Left forelimb (tissue), 1 donor: ENCODE measurements at regions not wholly inside any gene's neighbourhood (a gene's known extent, or its start where the extent isn't known, plus 50 kb on each side); places are given as distances from the start of the nearest gene placed in this dataset.
"Not testable (repeated sequence)": the region's sequence is repeated elsewhere in the genome, so short reads cannot be mapped to it uniquely, and the experiment has no call there.

Source experiments
- DNase-seq: peaks from one replicate; pipeline ENCODE4 v3.0.0-alpha.2; 2018; ENCODE audit warnings: low spot score

DNA sequence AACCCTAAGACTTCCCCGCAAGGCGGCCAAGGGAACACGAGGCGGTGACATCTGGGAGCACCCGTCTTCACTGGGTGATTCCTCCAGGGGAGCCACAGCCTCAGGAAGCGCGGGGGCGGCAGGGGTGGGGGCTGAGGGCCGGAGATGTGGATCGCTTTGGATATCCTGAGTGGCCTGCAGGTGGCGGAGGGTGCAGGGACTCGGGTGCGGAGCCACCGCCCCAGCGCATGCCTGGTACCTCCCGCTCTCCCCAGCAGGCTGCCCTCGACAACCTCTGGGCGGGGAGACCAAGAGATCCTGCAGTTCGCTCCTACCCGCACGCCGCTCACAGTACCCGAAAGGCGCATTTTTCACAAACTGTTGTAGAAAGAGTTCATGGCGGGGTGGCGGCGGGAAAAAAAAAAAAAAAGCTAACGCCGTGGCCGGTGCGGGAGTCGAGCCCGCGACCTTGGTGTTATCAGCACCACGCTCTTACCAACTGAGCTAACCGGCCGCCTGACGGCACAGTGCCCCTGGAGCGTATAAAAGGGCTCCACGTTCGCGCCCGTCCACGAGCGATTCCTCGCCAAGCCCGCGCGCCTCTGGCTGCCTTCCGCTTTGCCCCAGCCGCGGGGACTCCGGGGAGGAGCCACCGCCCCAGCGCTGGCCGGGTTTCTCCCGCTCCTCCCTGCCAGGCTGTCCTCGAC, 124.7 kb upstream of the PRKX start:
- DNase-seq = not testable (repeated sequence)

DNA sequence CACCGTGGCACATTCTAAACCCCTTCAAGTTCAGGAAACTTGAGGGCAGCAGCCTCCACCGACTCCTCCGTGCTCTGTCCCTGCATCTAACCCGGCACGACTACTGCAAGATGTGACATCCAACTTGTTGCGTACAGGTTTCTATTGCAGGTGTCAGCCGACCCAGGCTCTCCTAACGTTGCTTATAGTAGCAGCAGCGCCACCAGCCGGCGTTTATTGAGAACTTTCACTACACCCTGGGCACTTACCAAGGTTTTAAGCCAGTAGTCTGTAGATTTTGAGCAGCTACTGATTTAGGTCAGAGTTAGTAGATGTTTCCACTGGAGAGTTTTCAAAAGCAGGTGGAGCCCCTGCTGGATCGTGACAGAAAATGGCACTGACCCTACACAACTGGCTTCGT, 123.8 kb upstream of the PRKX start:
- DNase-seq = not testable (repeated sequence)

DNA sequence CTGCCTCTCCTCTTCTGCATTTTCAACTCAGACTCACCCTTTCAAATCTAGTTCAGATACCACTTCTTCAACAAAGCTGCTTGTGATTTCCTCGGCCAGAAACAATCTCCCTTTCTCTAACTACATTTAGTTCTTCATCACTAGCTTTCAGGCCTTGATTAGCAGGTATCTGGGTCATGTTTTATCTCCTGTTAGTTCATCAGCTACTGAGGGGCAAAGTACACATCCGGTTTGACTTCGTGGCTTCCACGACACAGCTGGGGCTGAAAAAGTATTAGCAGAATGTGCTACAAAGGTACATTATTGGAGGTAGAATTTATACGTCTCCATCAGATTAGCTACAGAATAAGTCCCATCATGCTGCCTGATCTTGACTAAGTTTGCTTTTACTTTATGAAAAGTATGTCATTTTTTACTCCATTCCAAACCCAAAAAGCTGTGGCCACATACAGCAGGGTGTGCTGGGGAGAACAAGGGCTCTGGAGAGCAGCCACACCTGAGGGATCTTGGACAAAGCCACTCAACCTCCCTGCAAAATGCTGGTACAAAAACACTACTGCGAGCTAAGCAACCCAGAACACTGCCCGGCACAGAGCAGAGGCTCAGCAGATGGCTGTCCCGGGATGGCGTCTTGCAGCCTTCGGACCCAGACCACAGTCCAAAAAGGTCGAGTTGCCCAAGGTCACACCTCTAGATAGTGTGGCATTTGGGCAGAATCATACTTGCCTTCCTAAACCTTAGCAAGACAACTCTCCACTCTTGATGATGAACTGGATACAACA, 120.5 kb upstream of the PRKX start:
- DNase-seq = not testable (repeated sequence)

DNA sequence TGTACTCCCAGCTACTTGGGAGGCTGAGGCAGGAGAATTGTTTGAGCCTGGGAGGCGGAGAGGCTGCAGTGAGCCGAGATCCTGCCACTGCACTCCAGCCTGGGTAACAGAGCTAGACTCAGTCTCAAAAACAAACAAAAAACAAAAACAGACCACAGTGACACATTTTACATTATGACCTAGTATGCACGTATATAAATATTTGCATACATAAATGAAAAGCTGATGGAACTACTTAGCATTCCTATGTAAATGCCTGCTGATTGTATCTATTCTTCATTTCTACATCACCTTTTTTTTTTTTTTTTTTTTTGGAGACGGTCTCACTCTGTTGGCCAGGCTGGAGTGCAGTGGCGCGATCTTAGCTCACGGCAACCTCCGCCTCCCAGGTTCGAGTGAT, 116.6 kb upstream of the PRKX start:
- not testable (repeated sequence) for DNase-seq

DNA sequence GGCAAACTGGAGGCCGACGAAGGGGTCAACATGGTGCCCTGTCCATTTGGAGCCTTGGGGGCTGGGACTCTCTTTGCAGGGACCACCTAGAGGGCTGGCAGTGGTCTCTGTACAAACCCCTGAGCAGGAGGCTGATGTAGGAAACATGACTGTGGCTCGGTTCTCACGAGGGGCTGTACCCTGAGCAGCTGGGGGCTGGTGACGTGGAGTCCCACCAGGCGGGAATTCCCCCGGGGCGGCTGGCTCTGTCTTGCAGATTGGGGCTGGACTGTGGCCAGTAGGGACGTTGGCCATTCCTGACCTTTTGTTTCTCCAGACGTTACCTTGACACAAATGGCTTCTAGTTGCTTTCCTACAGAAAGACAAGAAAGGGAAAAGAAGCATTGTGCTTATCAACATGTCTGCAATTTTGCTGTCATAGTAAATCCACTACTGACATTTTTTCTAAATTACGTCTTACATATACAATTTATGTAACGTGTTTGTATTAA, 115.6 kb upstream of the PRKX start:
- DNase-seq = not testable (repeated sequence)

DNA sequence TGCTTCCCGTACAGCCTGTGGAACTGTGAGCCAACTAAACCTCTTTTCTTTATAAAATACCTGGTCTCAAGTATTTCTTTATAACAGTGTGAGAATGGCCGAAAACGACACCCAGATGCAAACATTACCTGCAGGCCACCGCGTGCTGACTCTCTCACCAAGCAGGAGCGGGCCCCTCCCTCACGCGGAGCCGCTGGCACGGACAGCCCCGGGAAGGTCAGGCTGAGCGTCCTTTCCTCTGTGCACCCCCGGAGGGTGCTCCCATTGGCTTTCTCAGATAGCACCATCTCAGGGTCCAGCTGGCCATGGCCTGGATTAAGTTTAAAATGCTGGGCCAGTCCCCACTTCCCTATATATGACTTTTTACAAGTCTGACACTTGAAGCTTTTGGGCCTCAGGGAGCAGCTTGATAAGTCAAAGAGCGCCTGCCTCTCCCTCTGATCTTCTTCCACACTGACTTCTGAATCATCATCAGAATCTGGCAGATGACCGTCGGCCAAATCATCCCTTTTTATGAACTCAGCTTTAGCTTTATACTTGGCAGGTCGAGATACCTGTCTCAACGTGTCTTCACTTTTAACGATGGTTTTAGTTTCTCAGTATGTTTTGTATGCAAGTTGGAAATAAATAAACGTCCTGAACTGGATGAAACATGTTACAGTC, 115.1 kb upstream of the PRKX start:
- DNase-seq = not testable (repeated sequence)

DNA sequence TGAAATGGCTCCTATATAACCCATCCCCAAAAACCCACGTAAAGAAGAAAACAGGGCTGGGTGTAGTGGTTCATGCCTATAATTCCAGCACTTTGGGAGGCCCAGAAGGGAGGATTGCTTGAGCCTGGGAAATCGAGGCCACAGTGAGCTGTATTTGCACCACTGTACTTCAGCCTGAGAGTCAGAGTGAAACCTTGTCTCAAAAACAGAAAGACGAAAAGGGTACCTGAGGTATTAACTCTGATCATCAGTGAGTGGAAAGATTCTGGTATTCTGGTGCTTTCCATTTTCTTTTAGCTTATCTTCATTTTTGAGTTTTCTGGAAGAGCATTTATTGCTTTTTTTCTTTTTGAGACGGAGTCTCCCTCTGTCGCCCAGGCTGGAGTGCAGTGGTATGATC, 110.6 kb upstream of the PRKX start:
- not testable (repeated sequence) for DNase-seq

DNA sequence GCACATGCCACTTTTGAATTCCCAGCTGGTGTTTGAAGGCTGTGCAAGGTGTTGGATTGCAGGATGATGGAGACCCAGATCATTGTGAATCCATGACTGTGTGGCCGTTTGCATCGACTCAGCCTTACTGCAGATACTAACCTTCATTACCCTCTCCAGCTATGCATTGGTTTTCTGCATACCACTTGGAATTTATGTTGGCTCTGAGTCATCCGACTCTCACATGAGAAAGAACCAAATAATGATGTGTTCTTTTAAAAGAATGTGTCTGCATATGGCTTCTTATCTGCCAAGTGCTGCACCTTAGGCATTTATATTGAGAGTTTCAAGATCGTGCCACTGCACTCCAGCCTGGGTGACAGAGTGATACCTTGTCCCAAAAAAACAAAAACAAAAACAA, 106.7 kb upstream of the PRKX start:
- DNase-seq = no peak

DNA sequence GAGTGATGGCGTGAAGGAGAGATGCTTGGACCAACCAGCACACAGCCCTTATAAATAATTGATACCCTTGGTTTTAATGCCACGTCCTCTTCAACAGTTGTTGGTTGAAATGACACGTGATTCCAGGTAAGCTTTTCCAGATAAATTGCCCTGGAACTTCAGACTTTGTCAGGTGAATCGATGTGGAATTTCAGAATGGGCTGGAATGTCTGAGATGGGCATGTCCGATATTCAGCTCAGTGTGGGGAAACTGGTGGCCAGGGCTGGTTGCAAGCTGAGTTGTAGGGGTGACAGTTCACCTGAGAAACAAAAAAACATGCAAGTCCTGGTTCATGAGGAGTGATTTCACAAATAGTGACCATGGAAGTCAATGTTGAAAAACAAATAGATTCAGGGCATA, 104.0 kb upstream of the PRKX start:
- DNase-seq = not testable (repeated sequence)

DNA sequence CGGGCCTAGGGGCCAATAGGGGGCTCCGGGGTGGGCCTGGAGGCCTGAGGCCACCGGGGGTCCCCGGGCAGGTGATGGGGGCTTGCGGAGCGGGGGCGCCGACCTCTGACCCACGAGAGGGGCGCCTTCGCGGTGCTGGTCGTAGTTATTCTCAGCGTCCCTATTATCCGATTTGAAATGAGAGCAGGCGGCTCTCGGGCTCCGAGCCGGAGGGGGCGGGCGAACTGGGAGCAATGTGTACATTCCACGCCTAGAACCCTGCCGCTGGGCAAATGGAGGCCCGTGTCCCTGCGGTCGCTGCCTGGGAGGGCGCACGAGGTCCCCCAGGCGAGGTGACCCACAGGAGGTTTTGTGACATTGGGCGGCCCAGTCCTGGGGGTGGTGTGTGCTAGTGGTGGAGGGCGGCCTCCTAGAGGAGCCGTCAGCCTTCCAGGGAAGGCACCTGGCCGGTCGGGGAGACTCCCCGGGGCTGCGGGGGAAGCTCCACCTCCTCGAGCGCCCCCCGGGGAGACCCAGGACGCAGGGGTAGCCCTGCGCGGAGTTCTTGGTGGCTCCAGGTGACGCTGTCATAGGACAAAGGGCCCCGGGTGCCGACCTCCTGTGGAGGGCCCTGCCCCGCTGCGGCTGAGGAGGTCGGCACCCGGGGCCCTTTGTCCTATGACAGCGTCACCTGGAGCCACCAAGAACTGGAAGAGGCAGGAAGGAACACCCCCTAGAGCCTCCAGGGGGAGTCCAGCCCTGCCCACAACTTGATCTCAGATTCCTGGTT, 102.6 kb upstream of the PRKX start:
- peak; percentile 74 for DNase-seq

DNA sequence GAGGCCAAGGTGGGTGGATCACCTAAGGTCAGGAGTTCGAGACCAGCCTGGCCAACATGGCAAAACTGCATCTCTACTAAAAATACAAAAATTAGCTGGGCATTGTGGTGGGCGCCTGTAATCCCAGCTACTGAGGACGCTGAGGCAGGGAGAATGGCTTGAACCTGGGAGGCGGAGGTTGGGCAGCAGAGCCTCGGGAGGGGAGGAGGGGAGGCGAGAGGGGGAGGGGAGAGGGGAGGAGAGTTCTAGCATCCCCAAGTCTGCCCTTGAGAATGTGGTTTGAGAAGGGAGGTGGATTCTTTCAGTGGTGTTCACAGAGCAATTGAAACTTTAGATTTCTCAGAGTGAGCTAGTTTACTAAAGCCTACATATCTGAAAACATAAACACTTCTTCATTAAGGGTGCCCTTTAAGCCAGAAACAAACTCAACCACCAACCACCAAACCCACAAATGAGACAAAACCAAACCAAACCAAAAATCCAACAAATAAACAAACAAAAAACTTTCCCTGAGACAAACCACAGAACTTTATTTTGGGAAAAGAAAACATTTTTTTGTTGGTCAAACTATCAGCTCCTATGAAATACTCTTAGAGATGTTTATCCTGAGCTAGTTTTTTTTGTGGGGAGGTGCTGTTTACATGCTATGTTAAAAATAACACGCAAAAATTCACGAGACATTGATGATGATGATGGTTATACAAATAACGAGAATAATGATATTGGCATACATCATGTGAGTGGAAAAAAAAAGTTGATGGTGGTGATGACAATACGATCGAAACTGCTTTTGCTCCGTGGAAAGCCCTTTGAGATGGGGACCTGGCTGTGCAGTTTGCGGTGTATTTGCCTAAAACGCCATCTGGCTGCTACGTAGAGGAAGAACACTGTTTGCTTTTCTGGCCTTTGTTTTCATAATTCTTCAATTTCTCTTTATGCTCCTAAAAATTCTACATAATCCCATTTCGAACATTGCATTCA, 98.2 kb upstream of the PRKX start:
- DNase-seq = no peak

DNA sequence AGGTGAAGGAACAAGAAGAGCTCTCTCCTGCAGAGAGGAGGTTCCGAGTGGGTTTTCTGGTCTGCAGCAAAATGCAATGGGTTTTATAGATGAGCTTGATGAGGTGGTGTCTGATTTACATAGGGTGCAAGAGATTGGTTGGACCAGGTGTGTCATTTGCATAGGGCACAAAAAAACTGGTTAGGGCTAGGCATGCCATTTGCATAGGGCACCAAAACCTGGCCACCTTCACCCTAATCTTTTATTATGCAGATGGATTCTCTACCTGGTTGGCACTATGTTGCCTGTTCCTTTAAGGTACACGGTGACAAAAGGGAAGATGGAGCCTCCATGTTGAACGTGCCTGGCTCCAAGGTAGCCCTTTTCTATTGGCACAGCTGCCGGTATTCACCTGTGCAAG, 94.5 kb upstream of the PRKX start:
- no peak for DNase-seq

DNA sequence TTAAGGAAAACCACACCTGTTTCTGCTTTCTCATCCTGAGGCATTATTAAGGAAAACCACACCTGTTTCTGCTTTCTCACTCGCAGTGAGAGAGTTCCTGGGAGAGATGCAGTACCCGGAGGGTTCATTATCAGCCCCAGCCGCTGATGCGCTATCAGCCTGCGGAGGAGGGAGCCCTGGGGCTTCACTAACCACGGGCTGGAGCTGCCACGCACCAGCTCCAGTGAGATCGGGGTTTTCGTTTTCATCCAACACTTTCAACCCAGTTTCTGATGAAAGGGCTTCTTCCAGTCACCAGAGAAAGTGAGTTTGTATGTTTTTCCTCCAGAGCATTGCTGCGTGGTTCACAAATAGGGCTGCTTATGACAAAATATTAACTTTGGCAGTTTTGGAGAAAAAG, 93.2 kb upstream of the PRKX start:
- no peak for DNase-seq

DNA sequence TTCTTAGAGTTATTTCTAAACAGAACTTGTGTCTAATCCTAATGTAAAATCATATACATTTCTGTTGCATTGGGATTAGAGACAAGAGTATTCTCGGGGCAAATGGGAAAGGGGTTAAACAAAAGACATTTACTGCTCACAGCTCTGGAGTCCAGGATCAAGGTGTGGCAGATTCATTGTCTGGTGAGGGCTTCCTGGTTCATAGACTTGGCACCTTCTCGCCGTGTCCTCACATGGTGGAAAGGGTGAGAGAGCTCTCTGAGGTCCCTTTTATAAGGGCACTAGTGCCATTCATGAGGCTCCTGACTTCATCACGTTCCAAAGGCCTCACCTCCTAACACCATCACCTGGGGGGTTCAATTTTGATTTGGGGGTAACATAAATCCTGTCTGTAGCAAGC, 90.3 kb upstream of the PRKX start:
- DNase-seq = no peak

DNA sequence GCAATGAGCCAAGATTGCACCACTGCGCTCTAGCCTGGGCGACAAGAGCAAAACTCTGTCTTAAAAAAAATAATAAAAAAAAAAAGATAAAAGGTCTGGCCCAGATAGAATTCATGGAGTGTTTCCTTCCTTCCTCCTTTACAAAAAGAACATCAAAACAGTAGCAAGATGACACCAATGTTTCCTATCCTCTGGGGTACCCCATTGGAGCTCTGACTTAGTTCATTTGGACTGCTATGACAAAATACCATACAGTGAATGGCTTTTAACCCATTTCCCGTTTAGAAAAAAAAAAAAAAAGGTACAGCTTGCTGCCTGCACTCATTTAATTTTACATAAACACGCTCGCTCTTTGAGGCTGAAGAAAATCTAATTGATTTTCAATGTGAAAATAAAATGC, 89.9 kb upstream of the PRKX start:
- DNase-seq = no peak

DNA sequence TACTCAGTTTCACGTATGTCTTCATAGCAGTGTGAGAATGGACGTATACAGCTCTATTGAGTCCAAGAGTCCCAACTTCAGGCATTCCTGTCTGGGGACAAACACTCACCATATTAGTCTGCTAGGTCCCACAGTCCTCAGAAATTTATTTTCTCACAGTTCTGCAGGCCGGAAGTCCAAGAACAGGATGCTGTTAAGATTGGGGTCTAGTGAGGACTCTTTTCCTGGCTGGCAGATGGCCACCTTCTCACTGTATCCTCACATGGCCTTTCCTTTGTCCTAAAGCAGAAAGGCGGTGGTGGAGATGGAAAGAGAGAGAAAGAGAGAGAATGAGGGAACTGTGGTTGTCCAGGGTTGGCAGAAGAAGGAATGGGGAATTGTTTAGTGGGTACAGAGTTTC, 82.0 kb upstream of the PRKX start:
- DNase-seq = not testable (repeated sequence)

DNA sequence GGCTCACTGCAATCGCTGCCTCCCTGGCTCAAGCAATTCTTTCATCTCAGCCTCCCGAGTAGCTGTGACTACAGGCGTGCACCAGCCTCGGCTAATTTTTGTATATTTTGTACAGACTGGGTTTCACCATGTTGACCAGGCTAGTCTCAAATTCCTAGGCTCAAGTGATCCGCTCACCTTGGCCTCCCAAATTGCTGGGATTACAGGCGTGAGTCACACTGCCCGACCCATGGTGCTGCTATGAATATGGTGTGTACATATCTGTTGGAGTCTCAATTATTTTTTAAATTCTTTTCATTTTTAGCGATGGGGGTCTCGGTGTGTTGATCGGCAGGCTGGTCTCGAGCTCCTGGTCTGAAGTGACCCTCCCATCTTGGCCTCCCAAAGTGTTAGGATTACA, 78.0 kb upstream of the PRKX start:
- DNase-seq = no peak

DNA sequence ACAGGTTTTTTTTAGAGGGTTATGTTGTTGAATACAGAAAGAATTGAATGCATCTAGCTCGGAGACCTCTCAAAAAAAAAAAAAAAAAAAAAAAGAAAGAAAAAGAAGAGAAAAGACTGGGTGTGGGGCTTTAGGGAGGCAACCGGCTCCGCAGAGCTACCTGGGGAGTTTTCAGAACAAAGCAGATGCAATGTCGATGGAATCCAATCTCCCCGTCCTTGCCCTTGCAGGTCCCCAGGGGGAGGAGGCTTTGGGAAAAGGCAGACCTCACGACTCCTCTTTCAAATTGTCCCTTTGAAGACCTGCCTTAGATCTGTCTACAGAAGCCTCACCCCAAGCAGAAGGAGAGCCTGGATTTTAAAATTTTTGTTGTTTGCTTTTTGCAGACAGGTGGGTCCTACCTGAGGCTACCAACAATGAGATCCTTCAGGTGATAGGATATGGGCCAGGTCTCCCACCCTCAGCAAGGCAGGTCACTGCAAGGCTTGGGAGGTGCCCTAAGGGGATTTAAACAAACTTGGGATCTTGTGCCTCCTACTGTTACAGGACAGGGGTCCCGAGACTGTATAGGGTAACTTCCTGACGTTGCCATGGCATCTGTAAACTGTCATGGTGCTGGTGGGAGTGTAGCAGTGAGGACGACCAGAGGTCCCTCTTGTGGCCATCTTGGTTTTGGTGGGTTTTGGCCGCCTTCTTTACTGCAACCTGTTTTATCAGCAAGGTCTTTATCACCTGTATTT, 75.2 kb upstream of the PRKX start:
- DNase-seq = no peak

DNA sequence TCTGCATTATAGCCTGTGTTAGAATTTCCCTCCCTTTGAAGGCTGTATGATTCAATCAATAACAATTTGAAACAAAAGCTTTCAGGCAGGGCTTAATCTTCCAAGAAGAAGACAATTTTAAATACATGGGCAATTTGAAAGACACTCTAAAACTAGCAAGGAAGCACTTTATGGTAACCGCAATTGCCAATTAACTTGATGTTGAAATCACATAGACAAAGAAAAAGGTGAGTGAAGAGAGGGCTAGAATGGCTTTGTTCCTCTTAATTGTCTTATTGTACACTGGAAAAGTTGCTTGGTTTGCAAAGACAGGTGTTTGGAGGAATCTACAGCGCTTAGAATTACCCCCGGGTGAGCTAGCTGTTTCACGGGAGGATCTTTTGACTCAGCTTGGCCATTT, 74.4 kb upstream of the PRKX start:
- DNase-seq = no peak

DNA sequence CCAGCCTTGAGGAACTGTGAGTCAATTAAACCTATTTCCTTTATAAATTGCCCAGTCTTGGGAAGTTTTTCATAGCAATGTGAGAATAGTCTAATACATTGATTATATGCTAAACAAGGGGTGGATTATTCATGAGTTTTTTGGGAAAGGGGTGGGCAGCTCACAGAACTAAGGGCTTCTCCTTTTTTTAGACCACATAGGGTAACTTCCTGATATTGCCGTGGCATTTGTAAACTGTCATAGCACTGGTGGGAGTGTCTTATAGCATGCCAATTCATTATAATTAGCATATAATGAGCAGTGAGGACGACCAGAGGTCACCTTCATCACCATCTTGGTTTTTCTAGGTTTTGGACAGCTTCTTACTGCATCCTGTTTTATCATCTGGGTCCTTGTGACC, 72.4 kb upstream of the PRKX start:
- not testable (repeated sequence) for DNase-seq
